ENCODE measurements at regions not wholly inside any gene's neighbourhood (a gene's known extent, or its start where the extent isn't known, plus 50 kb on each side); places are given as distances from the start of the nearest gene placed in this dataset.

DNA sequence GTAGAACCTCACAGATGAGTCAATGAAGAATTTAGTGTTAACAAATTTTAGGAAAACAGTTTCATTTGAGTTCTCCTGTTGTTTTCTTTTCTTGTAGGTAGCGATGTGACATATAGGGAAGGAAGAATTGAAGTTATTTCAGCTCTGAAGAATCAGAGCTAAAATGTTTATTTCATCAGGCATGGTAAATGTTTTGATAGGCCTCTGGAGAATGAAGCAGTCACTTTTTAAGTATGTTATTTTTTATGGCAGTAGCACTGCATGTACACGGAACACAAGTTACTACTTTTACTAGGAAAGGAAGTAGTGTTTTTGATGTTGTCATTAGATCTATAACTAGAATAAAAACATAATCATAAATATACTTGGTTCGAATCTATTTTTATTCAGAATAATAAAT, 1357.3 kb upstream of the CITED2 start:
- TF ChIP-seq, protein P1, sequence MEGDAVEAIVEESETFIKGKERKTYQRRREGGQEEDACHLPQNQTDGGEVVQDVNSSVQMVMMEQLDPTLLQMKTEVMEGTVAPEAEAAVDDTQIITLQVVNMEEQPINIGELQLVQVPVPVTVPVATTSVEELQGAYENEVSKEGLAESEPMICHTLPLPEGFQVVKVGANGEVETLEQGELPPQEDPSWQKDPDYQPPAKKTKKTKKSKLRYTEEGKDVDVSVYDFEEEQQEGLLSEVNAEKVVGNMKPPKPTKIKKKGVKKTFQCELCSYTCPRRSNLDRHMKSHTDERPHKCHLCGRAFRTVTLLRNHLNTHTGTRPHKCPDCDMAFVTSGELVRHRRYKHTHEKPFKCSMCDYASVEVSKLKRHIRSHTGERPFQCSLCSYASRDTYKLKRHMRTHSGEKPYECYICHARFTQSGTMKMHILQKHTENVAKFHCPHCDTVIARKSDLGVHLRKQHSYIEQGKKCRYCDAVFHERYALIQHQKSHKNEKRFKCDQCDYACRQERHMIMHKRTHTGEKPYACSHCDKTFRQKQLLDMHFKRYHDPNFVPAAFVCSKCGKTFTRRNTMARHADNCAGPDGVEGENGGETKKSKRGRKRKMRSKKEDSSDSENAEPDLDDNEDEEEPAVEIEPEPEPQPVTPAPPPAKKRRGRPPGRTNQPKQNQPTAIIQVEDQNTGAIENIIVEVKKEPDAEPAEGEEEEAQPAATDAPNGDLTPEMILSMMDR (IDR thresholded peaks at IDR 0.05; ENCODE audit: low read length) = no peak
- TF ChIP-seq EZH2 (IDR thresholded peaks at IDR 0.05; ENCODE audit: borderline replicate concordance, low read length) = no peak
